PC-3 (cell line): ENCODE measurements at regions not wholly inside any gene's neighbourhood (a gene's known extent, or its start where the extent isn't known, plus 50 kb on each side); places are given as distances from the start of the nearest gene placed in this dataset.

Source experiments
- CTCF ChIP-seq: fragments of 300-600 bp; sonication (generic); conservative IDR thresholded peaks from 2 replicates; pipeline ENCODE4 v1.5.1; 2017; ENCODE audit warnings: antibody characterized with exemption, low read depth, mild to moderate bottlenecking, low read length
- EZH2 ChIP-seq: fragments of 300-600 bp; sonication (generic); IDR thresholded peaks from one replicate; pipeline ENCODE4 v1.6.1; 2017; ENCODE audit warnings: antibody characterized with exemption, mild to moderate bottlenecking, low read length; ENCODE audit not compliant: unreplicated experiment

DNA sequence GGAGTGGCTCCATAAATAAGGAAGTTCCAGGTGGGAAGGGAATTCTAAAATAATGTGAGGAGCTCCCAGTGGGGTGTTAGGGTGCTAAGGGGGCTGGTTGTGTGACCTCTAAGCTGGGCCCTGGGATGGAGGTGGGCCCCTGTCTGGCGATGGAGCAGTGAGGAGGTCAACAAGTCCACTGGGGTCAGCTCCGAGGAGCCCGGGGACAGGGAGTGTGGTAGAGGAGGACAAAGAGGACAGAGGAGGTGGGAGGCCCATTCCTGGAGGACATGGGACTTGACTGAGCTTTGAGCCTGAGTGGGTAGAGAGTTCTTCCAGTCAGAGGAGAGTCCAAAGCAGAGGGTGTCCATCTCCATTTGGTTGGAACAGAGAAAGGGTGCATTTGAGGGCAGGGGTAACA, 390.2 kb downstream of the TSHZ3 start:
- no peak for TF ChIP-seq CTCF
- TF ChIP-seq EZH2: no peak
